ENCODE measurements at regions not wholly inside any gene's neighbourhood (a gene's known extent, or its start where the extent isn't known, plus 50 kb on each side); places are given as distances from the start of the nearest gene placed in this dataset.

- H3K4me1 ChIP-seq (ENCODE audit: control insufficient read depth in 3 of 3, insufficient read depth in 3 of 3, low read length in 3 of 3) = peaks cover 0 to 5% (median under 1%) of the 10 kb centered on the region in 3 donors
Observed at GRCh38 chr11:130765951-130766649, 150.2 kb downstream of the SNX19 start.

DNA sequence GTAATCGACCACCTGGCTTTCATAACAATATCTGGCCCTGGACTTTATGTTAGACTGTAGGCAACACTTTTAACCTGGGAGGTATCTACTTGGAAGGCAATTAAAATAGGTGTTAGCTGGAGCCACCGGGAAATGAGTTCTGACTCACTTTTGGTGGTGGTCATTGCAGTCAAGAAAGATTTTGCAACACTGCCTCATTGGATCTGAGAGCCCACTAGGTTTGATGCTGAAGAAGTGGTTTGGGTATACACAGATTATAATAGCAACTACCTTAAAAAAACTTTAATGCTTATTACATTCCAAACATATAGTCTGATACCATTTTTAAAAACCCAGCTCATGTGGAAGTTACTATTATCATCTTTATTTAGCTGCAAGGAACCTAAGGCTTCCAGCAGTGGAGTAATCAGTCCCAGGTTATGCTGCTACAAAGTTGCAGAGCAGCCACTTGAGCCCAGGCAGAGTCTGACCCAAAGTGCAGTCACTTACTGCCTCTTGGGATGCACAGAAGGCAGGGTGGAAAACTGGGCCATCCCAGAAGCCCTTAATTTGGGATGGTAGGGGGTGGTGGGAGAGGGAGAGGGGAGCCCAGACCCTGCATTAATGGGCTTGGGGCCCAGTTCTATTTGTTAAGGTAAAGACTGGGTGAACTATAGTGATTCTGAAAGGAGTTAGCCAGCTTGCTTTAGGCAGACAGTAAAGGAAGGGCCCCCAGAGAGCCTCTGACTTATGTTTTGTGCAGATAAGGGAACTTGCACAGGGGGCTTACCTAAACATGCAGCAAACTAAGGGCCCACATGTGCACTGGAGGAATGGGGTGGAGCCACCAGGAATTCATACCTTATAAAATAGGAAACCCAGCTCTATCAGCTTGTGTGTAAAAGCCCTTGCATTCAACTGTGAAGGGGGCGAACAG is 149.4 kb downstream of the SNX19 start:
- H3K4me3 ChIP-seq (ENCODE audit: low read length in 3 of 3) = no peak overlapping the region
- no peaks in the 10 kb centered on the region for H3K36me3 ChIP-seq (ENCODE audit: control insufficient read depth in 3 of 3, insufficient read depth in 3 of 3, low read length in 3 of 3)

More at GRCh38 chr11:130765951-130766649, 150.2 kb downstream of the SNX19 start:
- Histone ChIP-seq H3K9ac (ENCODE audit: low read depth in 1 of 3, low read length in 3 of 3) (no peak overlapping the region), H3K36me3 (ENCODE audit: control insufficient read depth in 3 of 3, insufficient read depth in 3 of 3, low read length in 3 of 3) (no peaks in the 10 kb centered on the region), H3K9me3 (ENCODE audit: control insufficient read depth in 3 of 3, low read length in 3 of 3) (no peaks in the 10 kb centered on the region), H3K27ac (ENCODE audit: low read depth, low read length) (no peak overlapping the region), H3K27me3 (ENCODE audit: control insufficient read depth in 3 of 3, insufficient read depth in 3 of 3, low read length in 3 of 3) (no peaks in the 10 kb centered on the region), H3K4me3 (ENCODE audit: low read length in 3 of 3) (no peak overlapping the region)

GRCh38 chr11:130769782-130770535 is 146.3 kb downstream of the SNX19 start:
- no peak overlapping the region for H3K27ac ChIP-seq (ENCODE audit: low read depth, low read length)
- H3K27me3 ChIP-seq (ENCODE audit: control insufficient read depth in 3 of 3, insufficient read depth in 3 of 3, low read length in 3 of 3) = no peaks in the 10 kb centered on the region
- no peak overlapping the region for H3K4me3 ChIP-seq (ENCODE audit: low read length in 3 of 3)
- peaks cover 24 to 32% (median 30%) of the 10 kb centered on the region in 3 donors for H3K4me1 ChIP-seq (ENCODE audit: control insufficient read depth in 3 of 3, insufficient read depth in 3 of 3, low read length in 3 of 3)
- H3K9me3 ChIP-seq (ENCODE audit: control insufficient read depth in 3 of 3, low read length in 3 of 3) = no peaks in the 10 kb centered on the region
- H3K9ac ChIP-seq (ENCODE audit: low read depth in 1 of 3, low read length in 3 of 3) = no peak overlapping the region
- H3K36me3 ChIP-seq (ENCODE audit: control insufficient read depth in 3 of 3, insufficient read depth in 3 of 3, low read length in 3 of 3) = no peaks in the 10 kb centered on the region

More for the DNA sequence above, 149.4 kb downstream of the SNX19 start:
- H3K27me3 ChIP-seq (ENCODE audit: control insufficient read depth in 3 of 3, insufficient read depth in 3 of 3, low read length in 3 of 3) = no peaks in the 10 kb centered on the region
- no peak overlapping the region for H3K9ac ChIP-seq (ENCODE audit: low read depth in 1 of 3, low read length in 3 of 3)
- H3K9me3 ChIP-seq (ENCODE audit: control insufficient read depth in 3 of 3, low read length in 3 of 3) = no peaks in the 10 kb centered on the region
- H3K27ac ChIP-seq (ENCODE audit: low read depth, low read length) = no peak overlapping the region
- H3K4me1 ChIP-seq (ENCODE audit: control insufficient read depth in 3 of 3, insufficient read depth in 3 of 3, low read length in 3 of 3) = peaks cover 6 to 13% (median 8%) of the 10 kb centered on the region in 3 donors

- Histone ChIP-seq H3K9ac (ENCODE audit: low read depth in 1 of 3, low read length in 3 of 3) (no peak overlapping the region), H3K4me3 (ENCODE audit: low read length in 3 of 3) (no peak overlapping the region), H3K36me3 (ENCODE audit: control insufficient read depth in 3 of 3, insufficient read depth in 3 of 3, low read length in 3 of 3) (no peaks in the 10 kb centered on the region), H3K4me1 (ENCODE audit: control insufficient read depth in 3 of 3, insufficient read depth in 3 of 3, low read length in 3 of 3) (peaks cover 25 to 32% (median 31%) of the 10 kb centered on the region in 3 donors), H3K27ac (ENCODE audit: low read depth, low read length) (peak overlapping the region; percentile 28), H3K27me3 (ENCODE audit: control insufficient read depth in 3 of 3, insufficient read depth in 3 of 3, low read length in 3 of 3) (no peaks in the 10 kb centered on the region), H3K9me3 (ENCODE audit: control insufficient read depth in 3 of 3, low read length in 3 of 3) (no peaks in the 10 kb centered on the region)
Observed at GRCh38 chr11:130771708-130772107, 144.6 kb downstream of the SNX19 start.

DNA sequence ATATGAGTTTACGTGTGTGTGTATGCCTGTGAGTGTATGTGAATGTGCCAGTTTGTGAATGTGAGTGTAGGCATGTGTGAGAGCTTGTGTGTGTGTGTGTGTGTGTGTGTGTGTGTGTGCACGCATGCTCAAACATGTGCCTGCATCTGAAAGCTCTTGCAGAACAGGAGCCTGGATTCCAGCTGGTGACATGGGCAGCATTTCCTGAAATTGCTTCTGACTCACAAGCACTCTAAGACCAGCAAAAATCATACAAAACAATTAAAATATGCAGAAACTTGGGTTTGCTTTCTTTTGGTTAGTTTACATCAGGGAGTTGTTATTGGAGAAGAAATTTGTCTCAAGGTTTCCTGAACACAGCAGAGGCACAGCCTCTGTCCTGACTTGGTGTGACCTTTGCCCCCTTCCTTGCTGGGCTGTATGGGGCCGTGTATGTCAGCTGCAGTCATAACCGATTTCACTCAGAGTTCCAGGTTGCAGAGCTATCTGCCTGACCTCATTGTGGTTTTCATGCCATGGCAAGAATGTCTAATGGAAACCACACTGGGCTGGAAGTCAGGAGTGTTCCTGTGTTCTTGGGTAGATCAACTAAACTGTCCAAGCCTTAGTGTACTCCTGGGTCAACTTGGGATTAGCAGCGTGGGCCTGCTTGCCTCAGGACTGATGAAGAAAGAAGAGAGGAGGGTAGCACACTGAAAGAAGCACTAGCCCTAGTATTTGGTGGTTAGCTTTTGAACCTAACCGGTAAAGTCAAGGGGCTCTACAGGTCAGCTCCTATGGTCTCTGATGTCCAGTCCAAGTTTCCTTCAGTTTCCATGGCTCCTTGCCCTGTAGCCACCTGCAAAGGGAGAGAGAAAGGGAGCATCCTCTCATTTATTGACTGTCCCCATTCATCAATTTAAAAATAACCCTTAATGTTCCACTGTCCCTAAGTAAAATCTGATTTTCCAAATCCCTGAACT is 143.7 kb downstream of the SNX19 start:
- Histone ChIP-seq H3K27ac (ENCODE audit: low read depth, low read length) (peak overlapping the region; percentile 20), H3K4me3 (ENCODE audit: low read length in 3 of 3) (no peak overlapping the region), H3K27me3 (ENCODE audit: control insufficient read depth in 3 of 3, insufficient read depth in 3 of 3, low read length in 3 of 3) (no peaks in the 10 kb centered on the region), H3K36me3 (ENCODE audit: control insufficient read depth in 3 of 3, insufficient read depth in 3 of 3, low read length in 3 of 3) (no peaks in the 10 kb centered on the region), H3K9ac (ENCODE audit: low read depth in 1 of 3, low read length in 3 of 3) (peak overlapping the region in 1 of 3 donors; percentile 19), H3K9me3 (ENCODE audit: control insufficient read depth in 3 of 3, low read length in 3 of 3) (no peaks in the 10 kb centered on the region), H3K4me1 (ENCODE audit: control insufficient read depth in 3 of 3, insufficient read depth in 3 of 3, low read length in 3 of 3) (peaks cover 25 to 32% (median 31%) of the 10 kb centered on the region in 3 donors)

DNA sequence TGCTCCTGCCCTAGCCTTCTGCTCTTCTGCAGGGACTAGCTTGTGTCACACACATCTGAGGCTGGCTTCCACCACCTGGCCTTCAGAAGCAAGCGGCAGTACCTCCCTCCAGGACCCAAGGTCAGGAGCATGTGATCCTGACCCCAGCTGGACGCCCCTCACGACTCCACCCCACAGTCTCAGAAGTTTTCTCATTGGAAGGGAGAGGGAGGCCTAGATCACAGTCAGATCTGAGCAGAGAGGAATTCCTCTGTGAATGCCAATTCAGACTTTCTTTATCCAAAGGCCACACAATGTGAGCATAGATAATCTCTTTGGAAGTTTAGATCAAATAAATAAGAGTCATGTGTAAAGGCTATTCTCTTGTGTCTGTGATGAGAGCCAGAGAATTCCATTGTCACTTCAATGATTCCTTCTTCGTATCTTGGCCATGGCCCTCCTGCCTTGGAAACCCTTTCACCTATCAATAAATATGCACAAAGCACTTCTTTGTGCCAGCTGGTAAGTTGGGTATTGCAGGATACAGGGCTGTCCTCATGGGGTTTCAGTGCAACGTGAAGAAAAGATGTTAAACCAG is 142.9 kb downstream of the SNX19 start:
- no peak overlapping the region for H3K9ac ChIP-seq (ENCODE audit: low read depth in 1 of 3, low read length in 3 of 3)

GRCh38 chr11:130774703-130775102 is 141.6 kb downstream of the SNX19 start:
- Histone ChIP-seq H3K4me3 (ENCODE audit: low read length in 3 of 3) (no peak overlapping the region), H3K27me3 (ENCODE audit: control insufficient read depth in 3 of 3, insufficient read depth in 3 of 3, low read length in 3 of 3) (no peaks in the 10 kb centered on the region), H3K4me1 (ENCODE audit: control insufficient read depth in 3 of 3, insufficient read depth in 3 of 3, low read length in 3 of 3) (peaks cover 25 to 32% (median 31%) of the 10 kb centered on the region in 3 donors), H3K9me3 (ENCODE audit: control insufficient read depth in 3 of 3, low read length in 3 of 3) (no peaks in the 10 kb centered on the region), H3K27ac (ENCODE audit: low read depth, low read length) (no peak overlapping the region), H3K9ac (ENCODE audit: low read depth in 1 of 3, low read length in 3 of 3) (no peak overlapping the region), H3K36me3 (ENCODE audit: control insufficient read depth in 3 of 3, insufficient read depth in 3 of 3, low read length in 3 of 3) (no peaks in the 10 kb centered on the region)

More for the DNA sequence above, 142.9 kb downstream of the SNX19 start:
- no peaks in the 10 kb centered on the region for H3K9me3 ChIP-seq (ENCODE audit: control insufficient read depth in 3 of 3, low read length in 3 of 3)
- H3K36me3 ChIP-seq (ENCODE audit: control insufficient read depth in 3 of 3, insufficient read depth in 3 of 3, low read length in 3 of 3) = no peaks in the 10 kb centered on the region
- H3K27ac ChIP-seq (ENCODE audit: low read depth, low read length) = peak overlapping the region; percentile 20
- no peak overlapping the region for H3K4me3 ChIP-seq (ENCODE audit: low read length in 3 of 3)
- no peaks in the 10 kb centered on the region for H3K27me3 ChIP-seq (ENCODE audit: control insufficient read depth in 3 of 3, insufficient read depth in 3 of 3, low read length in 3 of 3)
- H3K4me1 ChIP-seq (ENCODE audit: control insufficient read depth in 3 of 3, insufficient read depth in 3 of 3, low read length in 3 of 3) = peaks cover 25 to 32% (median 31%) of the 10 kb centered on the region in 3 donors

DNA sequence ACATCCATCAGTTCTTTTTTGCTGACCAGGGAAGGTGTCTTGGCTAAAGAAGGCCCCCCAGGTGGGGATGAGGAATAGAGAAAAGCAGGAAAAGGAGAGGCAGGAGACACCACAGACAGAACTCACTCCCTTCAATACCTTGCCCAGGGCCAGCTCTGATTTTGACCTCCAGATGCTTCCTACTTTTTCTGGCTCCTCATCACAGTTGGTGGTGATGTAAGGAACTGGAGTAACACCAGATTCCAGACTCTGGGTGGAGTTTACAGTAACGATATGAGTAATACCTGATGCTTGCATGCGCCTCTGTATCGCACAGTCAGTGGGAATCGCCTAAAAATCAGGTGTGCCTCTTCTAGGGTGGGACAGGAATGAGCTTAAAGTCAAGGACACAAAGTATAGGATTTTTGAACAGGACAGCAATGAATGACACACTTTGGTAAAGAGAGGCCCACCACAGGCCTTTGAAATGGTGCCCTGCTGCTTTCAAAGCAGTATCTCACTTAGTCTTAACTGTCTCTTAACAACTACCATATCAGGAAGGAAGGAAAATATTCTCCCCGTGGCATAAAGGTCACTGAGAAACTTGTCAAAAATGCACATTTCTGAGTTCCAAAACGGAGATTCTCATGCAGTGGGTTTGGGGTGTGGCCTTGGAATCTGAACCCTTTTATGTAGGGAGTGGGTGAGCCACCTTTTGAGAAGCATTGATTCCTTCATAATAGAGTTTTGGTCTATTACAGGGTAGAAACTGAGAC is 140.8 kb downstream of the SNX19 start:
- Histone ChIP-seq H3K27me3 (ENCODE audit: control insufficient read depth in 3 of 3, insufficient read depth in 3 of 3, low read length in 3 of 3) (no peaks in the 10 kb centered on the region), H3K36me3 (ENCODE audit: control insufficient read depth in 3 of 3, insufficient read depth in 3 of 3, low read length in 3 of 3) (no peaks in the 10 kb centered on the region), H3K4me1 (ENCODE audit: control insufficient read depth in 3 of 3, insufficient read depth in 3 of 3, low read length in 3 of 3) (peaks cover 25 to 32% (median 31%) of the 10 kb centered on the region in 3 donors), H3K9me3 (ENCODE audit: control insufficient read depth in 3 of 3, low read length in 3 of 3) (no peaks in the 10 kb centered on the region), H3K4me3 (ENCODE audit: low read length in 3 of 3) (no peak overlapping the region), H3K27ac (ENCODE audit: low read depth, low read length) (no peak overlapping the region), H3K9ac (ENCODE audit: low read depth in 1 of 3, low read length in 3 of 3) (no peak overlapping the region)

Measured in skeletal muscle tissue (tissue), 3 donors.